Parathyroid adenoma (tissue), 2 donors: ENCODE measurements at regions not wholly inside any gene's neighbourhood (a gene's known extent, or its start where the extent isn't known, plus 50 kb on each side); places are given as distances from the start of the nearest gene placed in this dataset.

Experiments
- H2AFZ ChIP-seq: fragments of 300-600 bp; sonication (generic); one replicate; pipeline ENCODE4 v1.7.0; 2017; ENCODE audit warnings: antibody characterized with exemption, mild to moderate bottlenecking
- H3K27ac ChIP-seq: fragments of 300-600 bp; sonication (generic); one replicate; pipeline ENCODE4 v1.7.0; 2017
- H3K27me3 ChIP-seq: fragments of 300-600 bp; sonication (generic); one replicate; pipeline ENCODE4 v1.7.0; 2017; ENCODE audit warnings: low read length; ENCODE audit not compliant: control insufficient read depth, insufficient read depth
- H3K36me3 ChIP-seq: fragments of 300-600 bp; sonication (generic); one replicate; pipeline ENCODE4 v1.7.0; 2017; ENCODE audit warnings: low read length; ENCODE audit not compliant: control insufficient read depth, insufficient read depth
- H3K4me1 ChIP-seq: fragments of 300-600 bp; sonication (generic); one replicate; pipeline ENCODE4 v1.7.0; 2017; ENCODE audit warnings: control low read depth
- H3K4me2 ChIP-seq: fragments of 300-600 bp; sonication (generic); one replicate; pipeline ENCODE4 v1.7.0; 2017; ENCODE audit warnings: low read length
- H3K4me3 ChIP-seq: fragments of 300-600 bp; sonication (generic); one replicate; pipeline ENCODE4 v1.7.0; 2017; ENCODE audit warnings: low read depth, low read length
- H3K79me2 ChIP-seq: fragments of 300-600 bp; sonication (generic); one replicate; pipeline ENCODE4 v1.7.0; 2017; ENCODE audit warnings: control low read depth
- H3K9ac ChIP-seq: fragments of 300-600 bp; sonication (generic); one replicate; pipeline ENCODE4 v1.7.0; 2017; ENCODE audit warnings: mild to moderate bottlenecking
- H3K9me3 ChIP-seq: fragments of 300-600 bp; sonication (generic); one replicate; pipeline ENCODE4 v1.7.0; 2017; ENCODE audit warnings: low read length; ENCODE audit not compliant: control insufficient read depth
- CTCF ChIP-seq: fragments of 300-600 bp; sonication (generic); IDR thresholded peaks from one replicate; pipeline ENCODE4 v1.7.0; 2017; ENCODE audit warnings: antibody characterized with exemption, mild to moderate bottlenecking
- donor health status: primary hyperparathyroidism.

- Histone ChIP-seq H3K4me3 (no peak overlapping the region), H3K4me2 (no peak overlapping the region), H3K79me2 (no peaks in the 10 kb centered on the region), H3K9ac (no peak overlapping the region), H3K4me1 (no peaks in the 10 kb centered on the region), H3K9me3 (no peaks in the 10 kb centered on the region), H2AFZ (no peak overlapping the region), H3K36me3 (no peaks in the 10 kb centered on the region), H3K27me3 (no peaks in the 10 kb centered on the region), H3K27ac (no peak overlapping the region)
- no peak for TF ChIP-seq CTCF
These were observed 96.6 kb downstream of the YTHDF1 start for GRCh38 chr20:63119121-63119962.

GRCh38 chr20:63118303-63119120, 97.4 kb downstream of the YTHDF1 start:
- no peaks in the 10 kb centered on the region for H3K27me3 ChIP-seq
- H3K79me2 ChIP-seq, result no peaks in the 10 kb centered on the region
- no peak overlapping the region for H2AFZ ChIP-seq
- no peak overlapping the region for H3K4me2 ChIP-seq
- no peaks in the 10 kb centered on the region for H3K9me3 ChIP-seq
- H3K27ac ChIP-seq, result no peak overlapping the region
- H3K9ac ChIP-seq, result no peak overlapping the region
- TF ChIP-seq CTCF, result no peak
- no peaks in the 10 kb centered on the region for H3K4me1 ChIP-seq
- H3K36me3 ChIP-seq, result no peaks in the 10 kb centered on the region
- H3K4me3 ChIP-seq, result no peak overlapping the region

- no peaks in the 10 kb centered on the region for H3K79me2 ChIP-seq
- TF ChIP-seq CTCF, result no peak
- no peaks in the 10 kb centered on the region for H3K4me1 ChIP-seq
- no peak overlapping the region for H3K9ac ChIP-seq
- no peak overlapping the region for H3K4me2 ChIP-seq
- H3K27ac ChIP-seq, result no peak overlapping the region
- H3K9me3 ChIP-seq, result no peaks in the 10 kb centered on the region
- no peak overlapping the region for H2AFZ ChIP-seq
- no peak overlapping the region for H3K4me3 ChIP-seq
- no peaks in the 10 kb centered on the region for H3K27me3 ChIP-seq
- no peaks in the 10 kb centered on the region for H3K36me3 ChIP-seq
These were observed 98.1 kb downstream of the YTHDF1 start for GRCh38 chr20:63117661-63118302.

GRCh38 chr20:63117151-63117550, 98.8 kb downstream of the YTHDF1 start:
- Histone ChIP-seq H3K27me3 (no peaks in the 10 kb centered on the region), H3K4me2 (no peak overlapping the region), H2AFZ (no peak overlapping the region), H3K4me1 (no peaks in the 10 kb centered on the region), H3K27ac (no peak overlapping the region), H3K9me3 (no peaks in the 10 kb centered on the region), H3K4me3 (no peak overlapping the region), H3K79me2 (no peaks in the 10 kb centered on the region), H3K36me3 (no peaks in the 10 kb centered on the region), H3K9ac (no peak overlapping the region)
- TF ChIP-seq CTCF, result no peak
